Activated naive CD8-positive, alpha-beta T cell treated with anti-CD3 and anti-CD28 coated beads, Interleukin-2, amount 10 ng/mL, durations not matched to agents 7 days and 5 days (primary cell): ENCODE measurements at regions not wholly inside any gene's neighbourhood (a gene's known extent, or its start where the extent isn't known, plus 50 kb on each side); places are given as distances from the start of the nearest gene placed in this dataset.
"Not testable (repeated sequence)": the region's sequence is repeated elsewhere in the genome, so short reads cannot be mapped to it uniquely, and the experiment has no call there.

ENCODE experiments used
- ATAC-seq: fragments of 150-1000 bp; cut with Tn5 transposase; one replicate; pipeline ENCODE4 v1.10.0; 2021; ENCODE audit warnings: low read depth, moderate library complexity
- POLR2A ChIA-PET: fragments of 350-600 bp; sonication (Branson Sonifier 250); formaldehyde crosslinking; loops from one replicate; lab custom pipeline; 2021; ENCODE audit warnings: antibody characterized with exemption; lab: Charles Lee
- DNase-seq: peaks from one replicate; pipeline ENCODE4 v3.0.0; 2021
- H3K27ac Mint-ChIP-seq: one replicate; pipeline ENCODE4 v1.8.0; 2022; ENCODE audit warnings: mild to moderate bottlenecking, mixed read lengths
- H3K27me3 Mint-ChIP-seq: one replicate; pipeline ENCODE4 v1.8.0; 2022; ENCODE audit warnings: mild to moderate bottlenecking, moderate library complexity, mixed read lengths
- H3K36me3 Mint-ChIP-seq: one replicate; pipeline ENCODE4 v1.8.0; 2021; ENCODE audit warnings: mild to moderate bottlenecking, mixed read lengths
- H3K4me1 Mint-ChIP-seq: one replicate; pipeline ENCODE4 v1.8.0; 2021; ENCODE audit warnings: mixed read lengths
- H3K4me3 Mint-ChIP-seq: one replicate; pipeline ENCODE4 v1.8.0; 2022; ENCODE audit warnings: mild to moderate bottlenecking, moderate library complexity, mixed read lengths
- H3K9me3 Mint-ChIP-seq: one replicate; pipeline ENCODE4 v1.8.0; 2021; ENCODE audit warnings: mixed read lengths

DNA sequence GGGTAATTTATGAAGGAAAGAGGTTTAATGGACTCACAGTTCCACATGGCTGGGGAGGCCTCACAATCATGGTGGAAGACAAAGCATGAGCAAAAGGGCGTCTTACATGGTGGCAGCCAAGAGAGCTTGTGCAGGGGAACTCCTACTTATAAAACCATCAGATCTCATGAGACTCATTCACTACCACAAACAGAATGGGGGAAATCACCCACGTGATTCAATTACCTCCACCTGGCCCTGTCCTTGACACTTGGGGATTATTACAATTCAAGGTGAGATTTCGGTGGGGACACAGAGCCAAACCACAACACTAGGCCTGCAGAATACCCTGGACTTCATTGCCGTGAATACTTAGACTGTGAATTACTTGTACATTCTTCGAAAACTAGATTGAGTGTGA is 431.7 kb upstream of the TENM3 start:
- H3K9me3 Mint-ChIP-seq, H3K4me1 Mint-ChIP-seq, H3K27me3 Mint-ChIP-seq, H3K27ac Mint-ChIP-seq, DNase-seq, H3K4me3 Mint-ChIP-seq, H3K36me3 Mint-ChIP-seq, POLR2A ChIA-PET, ATAC-seq: not testable (repeated sequence)

DNA sequence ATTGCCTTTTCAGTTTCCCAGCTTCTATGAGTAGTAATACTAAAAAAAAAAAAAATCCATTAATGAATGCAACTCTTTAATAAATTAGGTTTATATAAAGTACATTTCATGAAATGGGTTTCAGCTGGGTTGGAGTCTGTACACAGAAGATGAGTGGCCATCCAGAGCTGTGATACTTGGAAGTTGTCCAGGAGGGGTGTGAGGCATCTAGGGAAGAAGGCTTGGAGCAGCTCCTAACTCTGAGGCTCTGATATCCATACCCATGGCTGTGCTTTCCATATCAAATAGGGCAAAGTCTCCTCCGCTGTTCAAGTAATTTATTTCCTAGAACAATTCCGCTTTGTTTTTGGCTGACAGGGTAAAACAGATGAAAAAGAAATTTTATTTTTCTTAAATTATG is 423.3 kb upstream of the TENM3 start:
- Mint-ChIP-seq H3K27ac (no peak overlapping the region), H3K27me3 (no peaks in the 10 kb centered on the region), H3K4me1 (no peaks in the 10 kb centered on the region), H3K4me3 (no peak overlapping the region), H3K9me3 (peaks cover 1% of the 10 kb centered on the region), H3K36me3 (no peaks in the 10 kb centered on the region)
- POLR2A ChIA-PET, result no interaction called here
- ATAC-seq (no peak), DNase-seq (no peak)

GRCh38 chr4:181820553-181820952 is 422.6 kb upstream of the TENM3 start:
- H3K27me3 Mint-ChIP-seq, result no peaks in the 10 kb centered on the region
- H3K9me3 Mint-ChIP-seq, result peaks cover 1% of the 10 kb centered on the region
- DNase-seq (no peak), ATAC-seq (no peak)
- no peak overlapping the region for H3K4me3 Mint-ChIP-seq
- H3K27ac Mint-ChIP-seq, result no peak overlapping the region
- no peaks in the 10 kb centered on the region for H3K36me3 Mint-ChIP-seq
- POLR2A ChIA-PET, result no interaction called here
- H3K4me1 Mint-ChIP-seq, result no peaks in the 10 kb centered on the region

DNA sequence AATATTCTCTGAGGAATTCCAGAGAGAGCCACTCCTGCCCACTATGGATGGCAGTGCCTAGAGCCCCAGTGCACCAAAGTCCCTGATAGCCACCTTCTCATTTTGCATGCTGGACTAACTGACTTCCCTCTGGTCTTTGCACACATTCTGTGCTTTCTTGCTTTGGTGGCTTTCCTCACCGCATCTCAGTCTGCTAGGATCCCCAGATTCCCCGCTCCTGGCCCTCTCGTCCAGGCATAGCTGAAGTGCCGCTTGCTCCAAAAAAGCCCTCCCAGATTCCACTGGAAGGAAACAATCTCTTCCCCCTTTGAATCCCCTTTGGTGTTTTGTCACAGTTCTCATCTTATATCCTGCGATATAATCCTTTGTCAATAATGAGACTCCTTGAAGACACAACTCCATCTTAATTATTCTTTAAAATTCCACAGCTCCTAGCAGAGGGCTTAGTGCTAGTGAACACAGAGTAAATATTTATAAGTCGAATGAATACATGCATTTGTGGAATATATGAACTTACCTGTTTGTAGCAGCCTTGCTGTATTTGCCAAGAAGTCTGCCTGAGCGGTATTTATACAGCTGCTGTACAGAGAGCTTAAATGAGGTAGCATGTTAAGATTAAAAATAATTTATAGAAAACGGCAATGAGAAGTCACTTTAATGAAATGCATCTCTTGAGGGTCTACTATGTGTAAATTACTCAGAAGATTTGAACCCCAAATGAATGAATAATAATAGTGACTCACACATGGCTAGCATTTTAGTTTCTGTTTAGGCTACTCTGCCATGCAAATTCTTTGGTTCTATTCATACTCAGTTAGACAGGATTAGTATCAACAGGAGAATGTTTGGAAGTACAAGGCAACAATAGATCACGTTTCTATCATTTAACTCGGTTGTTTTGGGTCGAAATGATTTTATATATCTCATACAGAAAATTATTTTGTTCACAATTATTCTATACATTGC is 421.9 kb upstream of the TENM3 start:
- no peak overlapping the region for H3K4me3 Mint-ChIP-seq
- POLR2A ChIA-PET, result no interaction called here
- peaks cover 1% of the 10 kb centered on the region for H3K9me3 Mint-ChIP-seq
- ATAC-seq, result no peak
- no peak for DNase-seq
- H3K36me3 Mint-ChIP-seq, result no peaks in the 10 kb centered on the region
- H3K27me3 Mint-ChIP-seq, result no peaks in the 10 kb centered on the region
- H3K4me1 Mint-ChIP-seq, result no peaks in the 10 kb centered on the region
- H3K27ac Mint-ChIP-seq, result no peak overlapping the region

GRCh38 chr4:181822005-181822375 is 421.2 kb upstream of the TENM3 start:
- no peak overlapping the region for H3K4me3 Mint-ChIP-seq
- H3K27ac Mint-ChIP-seq, result no peak overlapping the region
- H3K4me1 Mint-ChIP-seq, result no peaks in the 10 kb centered on the region
- H3K27me3 Mint-ChIP-seq, result no peaks in the 10 kb centered on the region
- POLR2A ChIA-PET, result no interaction called here
- ATAC-seq, result no peak
- no peak for DNase-seq
- no peaks in the 10 kb centered on the region for H3K36me3 Mint-ChIP-seq
- H3K9me3 Mint-ChIP-seq, result peaks cover 1% of the 10 kb centered on the region

- H3K4me3 Mint-ChIP-seq, result no peak overlapping the region
- DNase-seq (no peak), ATAC-seq (no peak)
- H3K36me3 Mint-ChIP-seq, result no peaks in the 10 kb centered on the region
- POLR2A ChIA-PET, result no interaction called here
- H3K27me3 Mint-ChIP-seq, result no peaks in the 10 kb centered on the region
- no peaks in the 10 kb centered on the region for H3K4me1 Mint-ChIP-seq
- H3K27ac Mint-ChIP-seq, result no peak overlapping the region
- peaks cover 1% of the 10 kb centered on the region for H3K9me3 Mint-ChIP-seq
These were observed 420.0 kb upstream of the TENM3 start for GRCh38 chr4:181823183-181823582.

DNA sequence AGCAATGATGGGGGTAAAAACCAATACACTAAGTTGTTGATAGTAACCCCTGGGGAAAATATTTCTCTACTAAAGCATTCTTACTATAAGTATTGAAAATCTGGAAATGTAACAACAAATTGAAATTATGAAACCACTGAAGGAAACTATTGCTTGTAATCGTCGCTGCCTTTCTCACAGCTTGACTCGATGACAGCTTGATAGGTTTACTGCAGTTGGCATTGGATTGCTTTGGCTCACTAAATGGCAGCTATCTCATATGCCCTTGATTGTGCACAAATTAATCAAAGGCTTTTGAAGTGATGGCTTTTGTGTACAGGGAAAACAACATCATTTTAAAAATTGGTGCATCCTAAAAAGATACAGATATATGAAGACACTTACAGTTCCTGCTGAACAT is 419.6 kb upstream of the TENM3 start:
- Mint-ChIP-seq H3K36me3 (no peaks in the 10 kb centered on the region), H3K4me3 (no peak overlapping the region), H3K4me1 (no peaks in the 10 kb centered on the region), H3K9me3 (peaks cover 1% of the 10 kb centered on the region), H3K27me3 (no peaks in the 10 kb centered on the region), H3K27ac (no peak overlapping the region)
- POLR2A ChIA-PET, result no interaction called here
- no peak for DNase-seq
- ATAC-seq, result no peak

- Mint-ChIP-seq H3K36me3 (no peaks in the 10 kb centered on the region), H3K4me1 (no peaks in the 10 kb centered on the region), H3K4me3 (no peak overlapping the region), H3K27me3 (no peaks in the 10 kb centered on the region), H3K9me3 (no peaks in the 10 kb centered on the region), H3K27ac (no peak overlapping the region)
- POLR2A ChIA-PET, result no interaction called here
- no peak for DNase-seq
- no peak for ATAC-seq
These were observed 417.6 kb upstream of the TENM3 start for GRCh38 chr4:181825564-181825963.

DNA sequence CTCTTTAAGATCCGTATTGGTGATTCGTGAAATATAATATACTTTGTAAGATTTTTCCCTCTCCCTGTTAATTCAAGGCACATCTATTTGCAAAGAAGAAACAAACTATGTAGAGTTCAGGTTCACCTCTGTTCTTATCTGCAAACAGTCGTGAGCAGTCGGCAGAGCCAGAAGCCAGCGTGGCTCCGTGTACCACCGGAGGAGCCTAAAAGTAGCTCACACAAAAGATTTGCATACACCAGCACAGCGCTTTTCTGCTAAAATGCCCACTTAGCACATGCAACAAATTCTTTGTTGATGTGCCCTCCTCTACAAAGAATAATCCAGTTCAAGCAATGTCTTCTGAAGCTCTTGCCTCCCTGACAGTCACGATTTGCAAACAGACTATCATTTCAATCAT is 416.0 kb upstream of the TENM3 start:
- ATAC-seq, result no peak
- no peaks in the 10 kb centered on the region for H3K27me3 Mint-ChIP-seq
- POLR2A ChIA-PET, result no interaction called here

DNA sequence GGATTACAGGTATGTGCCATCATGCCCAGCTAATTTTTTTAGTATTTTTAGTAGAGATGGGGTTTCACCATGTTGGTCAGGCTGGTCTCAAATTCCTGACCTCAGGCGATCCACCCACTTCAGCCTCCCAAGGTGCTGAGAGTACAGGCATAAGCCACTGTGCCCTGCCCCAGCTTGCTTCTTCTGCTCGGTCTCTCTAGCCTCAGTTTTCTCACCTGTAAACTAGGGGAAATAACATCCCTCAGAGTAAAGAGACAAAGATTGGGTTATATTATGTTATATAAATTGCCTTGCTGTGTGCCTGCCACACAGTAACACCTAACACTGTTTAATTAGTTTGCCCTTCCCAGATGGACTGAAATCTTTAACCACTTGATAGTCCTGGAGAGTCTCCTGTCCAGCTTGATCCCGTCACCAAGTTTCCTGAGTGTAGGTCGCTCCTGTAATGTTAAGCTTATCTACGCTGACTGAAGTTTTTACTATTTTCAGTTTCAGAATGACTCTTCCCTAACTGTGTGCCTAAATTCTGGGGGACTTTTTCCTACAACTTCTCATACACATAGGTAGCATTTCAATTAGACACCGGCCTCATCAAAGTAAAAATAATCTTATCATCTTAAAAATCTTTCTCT is 412.7 kb upstream of the TENM3 start:
- ATAC-seq, result no peak
- Mint-ChIP-seq H3K4me3 (no peak overlapping the region), H3K36me3 (no peaks in the 10 kb centered on the region), H3K9me3 (no peaks in the 10 kb centered on the region), H3K27ac (no peak overlapping the region), H3K27me3 (no peaks in the 10 kb centered on the region), H3K4me1 (no peaks in the 10 kb centered on the region)
- POLR2A ChIA-PET, result no interaction called here
- no peak for DNase-seq

More for the DNA sequence above, 416.0 kb upstream of the TENM3 start:
- Mint-ChIP-seq H3K9me3 (no peaks in the 10 kb centered on the region), H3K4me3 (no peak overlapping the region), H3K36me3 (no peaks in the 10 kb centered on the region), H3K27ac (no peak overlapping the region), H3K4me1 (no peaks in the 10 kb centered on the region)
- DNase-seq, result no peak

DNA sequence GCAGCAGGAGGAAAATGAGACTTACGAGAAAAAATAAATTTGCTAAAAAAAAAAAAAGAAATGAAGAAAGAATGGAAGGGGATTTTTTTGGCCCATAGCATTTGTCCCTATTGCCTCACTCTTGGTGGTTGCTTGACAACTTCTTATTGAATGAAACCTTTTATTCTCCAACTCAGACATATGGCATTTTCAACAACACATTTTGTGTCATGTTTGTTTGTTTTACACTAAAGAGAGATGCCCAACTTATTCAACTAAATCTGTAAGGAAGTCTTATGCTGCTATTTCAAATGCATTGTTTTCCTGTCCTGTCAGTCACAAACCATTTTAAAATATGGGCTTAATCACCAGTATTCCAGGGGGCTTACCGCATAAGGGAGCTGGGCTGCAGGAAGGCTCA is 409.1 kb upstream of the TENM3 start:
- no peaks in the 10 kb centered on the region for H3K9me3 Mint-ChIP-seq
- no peaks in the 10 kb centered on the region for H3K4me1 Mint-ChIP-seq
- H3K27me3 Mint-ChIP-seq, result no peaks in the 10 kb centered on the region
- H3K27ac Mint-ChIP-seq, result no peak overlapping the region
- ATAC-seq (no peak), DNase-seq (no peak)
- POLR2A ChIA-PET, result no interaction called here
- H3K4me3 Mint-ChIP-seq, result no peak overlapping the region
- no peaks in the 10 kb centered on the region for H3K36me3 Mint-ChIP-seq

- DNase-seq (no peak), ATAC-seq (no peak)
- H3K4me1 Mint-ChIP-seq, result no peaks in the 10 kb centered on the region
- no peak overlapping the region for H3K4me3 Mint-ChIP-seq
- no peak overlapping the region for H3K27ac Mint-ChIP-seq
- POLR2A ChIA-PET, result no interaction called here
- no peaks in the 10 kb centered on the region for H3K27me3 Mint-ChIP-seq
- no peaks in the 10 kb centered on the region for H3K9me3 Mint-ChIP-seq
- H3K36me3 Mint-ChIP-seq, result no peaks in the 10 kb centered on the region
These were observed 407.9 kb upstream of the TENM3 start for GRCh38 chr4:181835348-181835747.

DNA sequence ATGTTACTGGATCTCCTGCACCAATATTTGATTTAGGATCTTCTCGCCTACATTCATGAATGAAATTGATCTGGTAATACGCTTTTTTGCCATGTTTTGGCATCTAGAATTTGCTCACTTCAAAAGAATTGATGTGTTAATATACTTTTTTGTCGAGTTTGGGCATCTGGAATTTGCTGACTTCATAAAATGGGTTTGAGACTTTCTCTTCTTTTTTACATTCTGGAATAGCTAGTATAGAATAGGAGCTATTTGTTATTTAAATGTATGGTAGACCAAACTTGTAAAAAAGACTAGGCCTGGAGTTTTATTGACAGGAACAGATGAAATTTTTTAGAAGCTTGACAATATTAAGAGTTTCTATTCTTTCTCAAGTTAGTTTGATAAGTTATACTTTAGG is 404.9 kb upstream of the TENM3 start:
- H3K27me3 Mint-ChIP-seq, result no peaks in the 10 kb centered on the region

DNA sequence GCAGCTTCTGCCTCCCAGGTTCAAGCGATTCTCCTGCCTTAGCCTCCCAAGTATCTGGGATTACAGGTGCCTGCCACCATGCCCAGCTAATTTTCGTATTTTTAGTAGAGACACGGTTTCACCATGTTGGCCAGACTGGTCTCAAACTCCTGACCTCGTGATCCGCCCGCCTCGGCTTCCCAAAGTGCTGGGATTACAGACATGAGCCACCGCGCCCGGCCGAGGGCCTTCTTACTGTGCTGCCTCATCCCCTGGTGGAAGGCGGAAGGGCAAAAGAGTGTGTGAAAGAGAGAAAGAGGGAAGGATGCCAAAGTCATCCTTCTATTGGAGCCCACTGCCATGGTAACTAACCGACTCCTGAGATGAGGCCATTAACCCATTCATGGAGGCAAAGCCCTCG is 399.4 kb upstream of the TENM3 start:
- POLR2A ChIA-PET, H3K4me1 Mint-ChIP-seq, H3K27ac Mint-ChIP-seq, H3K9me3 Mint-ChIP-seq, H3K36me3 Mint-ChIP-seq, ATAC-seq, H3K27me3 Mint-ChIP-seq, H3K4me3 Mint-ChIP-seq, DNase-seq: not testable (repeated sequence)

More for the DNA sequence above, 404.9 kb upstream of the TENM3 start:
- no peaks in the 10 kb centered on the region for H3K4me1 Mint-ChIP-seq
- H3K9me3 Mint-ChIP-seq, result no peaks in the 10 kb centered on the region
- H3K36me3 Mint-ChIP-seq, result no peaks in the 10 kb centered on the region
- H3K27ac Mint-ChIP-seq, result no peak overlapping the region
- no peak for ATAC-seq
- DNase-seq, result no peak
- POLR2A ChIA-PET, result no interaction called here
- no peak overlapping the region for H3K4me3 Mint-ChIP-seq
